SU-DHL-6 (cell line): ENCODE measurements at regions not wholly inside any gene's neighbourhood (a gene's known extent, or its start where the extent isn't known, plus 50 kb on each side); places are given as distances from the start of the nearest gene placed in this dataset.

Experiments used
- EZH2phosphoT487 ChIP-seq: fragments of 200-600 bp; sonication (generic), shearing (Covaris generic); conservative IDR thresholded peaks from 2 replicates; pipeline ENCODE4 v1.6.1; 2018; ENCODE audit warnings: mild to moderate bottlenecking, antibody characterized with exemption, low read length, moderate library complexity, mixed read lengths
- TF ChIP-seq, protein P1 (sequence below): fragments of 200-600 bp; sonication (generic); IDR thresholded peaks from one replicate; pipeline ENCODE4 v1.5.1; 2017; ENCODE audit warnings: antibody characterized with exemption, mild to moderate bottlenecking, low read length, moderate library complexity; ENCODE audit not compliant: insufficient read depth, poor library complexity, severe bottlenecking

DNA sequence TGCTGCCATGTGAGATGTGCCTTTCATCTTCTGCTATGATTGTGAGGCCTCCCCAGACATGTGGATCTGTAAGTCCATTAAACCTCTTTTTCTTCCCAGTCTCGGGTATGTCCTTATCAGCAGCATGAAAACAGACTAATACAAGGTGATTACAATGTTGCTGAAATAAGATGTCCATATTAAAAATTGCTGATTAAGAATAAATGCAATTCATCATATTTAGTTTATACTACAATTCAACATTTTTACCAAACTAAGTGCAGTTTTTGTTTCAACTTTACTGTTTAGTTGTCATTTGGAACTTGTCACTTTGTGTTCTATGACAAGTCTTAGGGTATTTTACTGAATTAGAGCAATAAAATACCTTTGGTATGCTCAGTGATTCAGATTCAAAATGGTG, 127.6 kb upstream of the TMCO5A start:
- TF ChIP-seq, protein P1, sequence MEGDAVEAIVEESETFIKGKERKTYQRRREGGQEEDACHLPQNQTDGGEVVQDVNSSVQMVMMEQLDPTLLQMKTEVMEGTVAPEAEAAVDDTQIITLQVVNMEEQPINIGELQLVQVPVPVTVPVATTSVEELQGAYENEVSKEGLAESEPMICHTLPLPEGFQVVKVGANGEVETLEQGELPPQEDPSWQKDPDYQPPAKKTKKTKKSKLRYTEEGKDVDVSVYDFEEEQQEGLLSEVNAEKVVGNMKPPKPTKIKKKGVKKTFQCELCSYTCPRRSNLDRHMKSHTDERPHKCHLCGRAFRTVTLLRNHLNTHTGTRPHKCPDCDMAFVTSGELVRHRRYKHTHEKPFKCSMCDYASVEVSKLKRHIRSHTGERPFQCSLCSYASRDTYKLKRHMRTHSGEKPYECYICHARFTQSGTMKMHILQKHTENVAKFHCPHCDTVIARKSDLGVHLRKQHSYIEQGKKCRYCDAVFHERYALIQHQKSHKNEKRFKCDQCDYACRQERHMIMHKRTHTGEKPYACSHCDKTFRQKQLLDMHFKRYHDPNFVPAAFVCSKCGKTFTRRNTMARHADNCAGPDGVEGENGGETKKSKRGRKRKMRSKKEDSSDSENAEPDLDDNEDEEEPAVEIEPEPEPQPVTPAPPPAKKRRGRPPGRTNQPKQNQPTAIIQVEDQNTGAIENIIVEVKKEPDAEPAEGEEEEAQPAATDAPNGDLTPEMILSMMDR = no peak
- TF ChIP-seq EZH2phosphoT487 = no peak
